SH-SY5Y (cell line): ENCODE measurements at regions not wholly inside any gene's neighbourhood (a gene's known extent, or its start where the extent isn't known, plus 50 kb on each side); places are given as distances from the start of the nearest gene placed in this dataset.

Experiments used
- GATA2 ChIP-seq: IDR thresholded peaks from 2 replicates; pipeline ENCODE4 v1.6.1; 2011; ENCODE audit warnings: mild to moderate bottlenecking, low read depth, low read length
- GATA3 ChIP-seq: IDR thresholded peaks from 2 replicates; pipeline ENCODE4 v1.6.1; 2011; ENCODE audit warnings: low read depth, mild to moderate bottlenecking, low read length, moderate library complexity

DNA sequence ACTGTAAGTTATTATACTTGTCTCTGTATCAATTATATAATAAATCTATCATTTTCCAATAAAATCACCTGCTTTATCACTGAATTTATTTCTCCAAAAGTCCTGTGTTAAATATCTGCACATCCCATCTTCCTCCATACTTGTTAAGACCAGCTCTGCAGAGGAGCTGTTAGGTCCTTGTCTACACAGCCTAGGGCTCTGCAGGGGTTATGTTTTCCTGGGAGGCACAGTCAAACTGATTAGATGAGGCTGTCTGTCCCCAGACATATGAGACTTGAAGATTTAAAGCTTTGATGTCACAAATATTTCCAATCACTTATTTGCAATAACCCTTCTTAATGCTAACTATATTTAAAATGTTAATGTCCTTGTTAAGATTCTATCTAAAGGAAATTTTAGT, 446.8 kb downstream of the TRAM1L1 start:
- TF ChIP-seq GATA2 (peak; percentile 67), GATA3 (no peak; the same call in none of the 2 replicates)
